GM12878 (cell line): ENCODE measurements at regions not wholly inside any gene's neighbourhood (a gene's known extent, or its start where the extent isn't known, plus 50 kb on each side); places are given as distances from the start of the nearest gene placed in this dataset.

ENCODE experiments used
- BRCA1 ChIP-seq: IDR thresholded peaks from 2 replicates; pipeline ENCODE4 v1.6.1; 2011; ENCODE audit warnings: low read depth, low read length, improper control_type of control experiment
- CEBPB ChIP-seq, 2 experiments: fragments of 150-350 bp in 1 of 2; IDR thresholded peaks; 2 replicates each; pipeline ENCODE4 v1.6.1; 2012 to 2014; ENCODE audit warnings: low read depth in 2 of 2, low read length in 2 of 2, borderline replicate concordance in 1 of 2, inconsistent platforms in 1 of 2
- CEBPZ ChIP-seq: fragments of 150-350 bp; IDR thresholded peaks from 2 replicates; pipeline ENCODE4 v1.6.1; 2016; ENCODE audit warnings: low read depth, low read length
- HCFC1 ChIP-seq: fragments of 150-350 bp; IDR thresholded peaks from 2 replicates; pipeline ENCODE4 v1.6.1; 2014; ENCODE audit warnings: low read length
- HDGF ChIP-seq: fragments of 450-650 bp; IDR thresholded peaks from 2 replicates; pipeline ENCODE4 v1.6.1; 2016; ENCODE audit warnings: antibody characterized with exemption
- HSF1 ChIP-seq: fragments of 150-350 bp; IDR thresholded peaks from 2 replicates; pipeline ENCODE4 v1.6.1; 2014; ENCODE audit warnings: mild to moderate bottlenecking, low read depth, low read length
- KAT2A ChIP-seq: conservative IDR thresholded peaks from 2 replicates; pipeline ENCODE4 v1.6.1; 2011; ENCODE audit warnings: low read depth, low read length; ENCODE audit not compliant: control insufficient read depth
- MEF2A ChIP-seq: IDR thresholded peaks from 2 replicates; pipeline ENCODE4 v1.6.1; 2011; ENCODE audit warnings: low read depth, mild to moderate bottlenecking, low read length, moderate library complexity; ENCODE audit not compliant: insufficient read depth
- NBN ChIP-seq: fragments of 450-650 bp; IDR thresholded peaks from 2 replicates; pipeline ENCODE4 v1.6.1; 2016
- NR2F1 ChIP-seq: fragments of 450-650 bp; conservative IDR thresholded peaks from 2 replicates; pipeline ENCODE4 v1.6.1; 2017; ENCODE audit warnings: mild to moderate bottlenecking
- PML ChIP-seq: IDR thresholded peaks from 2 replicates; pipeline ENCODE4 v1.6.1; 2012; ENCODE audit warnings: low read length, inconsistent platforms
- POLR2A ChIP-seq: IDR thresholded peaks from 2 replicates; pipeline ENCODE4 v1.6.1; 2011; ENCODE audit warnings: low read depth, mild to moderate bottlenecking, low read length
- RCOR1 ChIP-seq: conservative IDR thresholded peaks from 2 replicates; pipeline ENCODE4 v1.6.1; 2012; ENCODE audit warnings: low read depth, low read length, improper control_type of control experiment
- RELB ChIP-seq: fragments of 450-650 bp; IDR thresholded peaks from 2 replicates; pipeline ENCODE4 v1.6.1; 2017; ENCODE audit warnings: low read depth, mild to moderate bottlenecking, moderate library complexity
- SIX5 ChIP-seq: IDR thresholded peaks from 2 replicates; pipeline ENCODE4 v1.6.1; 2011; ENCODE audit warnings: mild to moderate bottlenecking, low read depth, low read length, moderate library complexity; ENCODE audit not compliant: severe bottlenecking
- SKIL ChIP-seq: fragments of 450-650 bp; IDR thresholded peaks from 2 replicates; pipeline ENCODE4 v1.6.1; 2017; ENCODE audit warnings: mild to moderate bottlenecking, low read depth, inconsistent platforms; ENCODE audit not compliant: poor library complexity, severe bottlenecking
- SREBF2 ChIP-seq: IDR thresholded peaks from 2 replicates; pipeline ENCODE4 v1.6.1; 2012; ENCODE audit warnings: mild to moderate bottlenecking, low read length
- TBL1XR1 ChIP-seq: IDR thresholded peaks from 2 replicates; pipeline ENCODE4 v1.6.1; 2012; ENCODE audit warnings: low read depth, low read length, improper control_type of control experiment
- TCF7 ChIP-seq: IDR thresholded peaks from 2 replicates; pipeline ENCODE4 v1.6.1; 2014; ENCODE audit warnings: antibody characterized with exemption, borderline replicate concordance
- WRNIP1 ChIP-seq: IDR thresholded peaks from 2 replicates; pipeline ENCODE4 v1.6.1; 2011; ENCODE audit warnings: low read depth, low read length, improper control_type of control experiment, borderline replicate concordance
- TF ChIP-seq, protein P1 (sequence below): IDR thresholded peaks from 2 replicates; pipeline ENCODE4 v1.6.1; 2011; ENCODE audit warnings: mild to moderate bottlenecking, low read depth, low read length, moderate library complexity; ENCODE audit not compliant: insufficient replicate concordance

DNA sequence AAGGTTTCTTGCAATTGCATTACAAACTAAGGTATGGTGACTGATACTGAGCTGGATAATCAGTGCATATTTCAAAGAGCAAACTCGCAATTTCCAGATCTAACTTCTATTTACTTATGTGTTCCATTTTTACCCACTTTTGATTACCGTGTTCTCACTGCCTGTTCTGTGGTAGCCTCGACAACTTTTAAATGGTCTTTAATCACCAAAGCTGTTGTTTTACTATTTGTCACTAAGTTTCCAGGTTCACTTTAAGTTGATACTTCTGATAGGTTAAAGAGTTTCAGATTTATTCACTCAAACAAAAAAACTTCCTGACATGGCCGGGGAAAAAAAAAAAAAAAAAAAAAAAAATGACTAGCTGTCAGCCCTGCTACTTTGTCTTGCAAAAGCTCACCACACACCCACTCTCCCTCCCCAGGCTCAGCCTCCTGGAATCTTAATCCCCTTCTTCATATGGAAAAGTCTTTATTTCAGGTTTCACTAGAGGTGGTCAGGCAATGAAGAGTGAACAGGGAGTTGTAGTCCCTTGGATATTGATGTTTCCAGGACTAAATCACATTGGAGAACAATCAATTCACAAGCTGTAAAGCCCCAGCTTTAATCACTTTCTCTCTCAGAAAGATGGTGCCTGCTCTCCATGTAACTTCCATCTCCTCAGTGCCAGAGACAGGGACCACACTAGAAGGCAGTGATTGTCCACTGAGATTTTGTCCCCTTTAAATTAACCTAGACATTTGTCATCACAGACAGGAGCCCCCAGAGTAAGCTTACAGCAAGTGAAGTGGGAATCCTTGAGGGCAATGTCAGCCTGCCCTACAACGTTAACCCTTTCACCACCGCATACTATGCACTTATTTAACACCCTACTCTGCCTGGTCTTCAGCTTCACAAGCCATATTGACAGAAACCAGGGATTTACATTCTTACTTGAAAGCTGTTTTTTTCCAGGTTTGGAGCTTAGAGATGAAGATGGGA, 749.1 kb upstream of the SORCS1 start (continued):
- 0 out of 2 replicates have a peak, but pooled peaks have one; percentile 28 for TF ChIP-seq RELB
- TF ChIP-seq POLR2A: no peak
- no peak for TF ChIP-seq PML
- no peak for TF ChIP-seq NR2F1
- TF ChIP-seq RCOR1: no peak
- TF ChIP-seq SREBF2: no peak
- TF ChIP-seq, protein P1, sequence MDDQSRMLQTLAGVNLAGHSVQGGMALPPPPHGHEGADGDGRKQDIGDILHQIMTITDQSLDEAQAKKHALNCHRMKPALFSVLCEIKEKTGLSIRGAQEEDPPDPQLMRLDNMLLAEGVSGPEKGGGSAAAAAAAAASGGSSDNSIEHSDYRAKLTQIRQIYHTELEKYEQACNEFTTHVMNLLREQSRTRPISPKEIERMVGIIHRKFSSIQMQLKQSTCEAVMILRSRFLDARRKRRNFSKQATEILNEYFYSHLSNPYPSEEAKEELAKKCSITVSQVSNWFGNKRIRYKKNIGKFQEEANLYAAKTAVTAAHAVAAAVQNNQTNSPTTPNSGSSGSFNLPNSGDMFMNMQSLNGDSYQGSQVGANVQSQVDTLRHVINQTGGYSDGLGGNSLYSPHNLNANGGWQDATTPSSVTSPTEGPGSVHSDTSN: no peak
- TF ChIP-seq CEBPB (IDR thresholded peaks at IDR 0.05; ENCODE audit: borderline replicate concordance in 1 of 2, low read depth in 2 of 2, low read length in 2 of 2): no peak
- no peak for TF ChIP-seq BRCA1
- 0 out of 2 replicates have a peak, but pooled peaks have one; percentile 19 for TF ChIP-seq TCF7
- no peak for TF ChIP-seq HCFC1
- TF ChIP-seq CEBPZ: no peak
- no peak for TF ChIP-seq SIX5
- no peak for TF ChIP-seq SKIL
- TF ChIP-seq NBN: 0 out of 2 replicates have a peak, but pooled peaks have one; percentile 27
- TF ChIP-seq MEF2A: no peak
- TF ChIP-seq KAT2A: no peak
- TF ChIP-seq TBL1XR1: no peak
- TF ChIP-seq WRNIP1: no peak
- TF ChIP-seq HDGF: no peak
- TF ChIP-seq HSF1: no peak
- TF ChIP-seq, all 136 proteins: peak for 10
